Neural cell (in vitro differentiated cells): ENCODE measurements at regions not wholly inside any gene's neighbourhood (a gene's known extent, or its start where the extent isn't known, plus 50 kb on each side); places are given as distances from the start of the nearest gene placed in this dataset.

ENCODE experiments used
- H2AFZ ChIP-seq: fragments of 200-600, 300-800 bp; sonication (generic), shearing (Covaris generic); 2 replicates; pipeline ENCODE4 v1.6.0; 2014; ENCODE audit warnings: low read depth, mild to moderate bottlenecking, antibody characterized with exemption, low read length, moderate library complexity
- H3F3A ChIP-seq: fragments of 200-600 bp; shearing (Covaris generic); 2 replicates; pipeline ENCODE4 v1.6.1; 2016; ENCODE audit warnings: mild to moderate bottlenecking, moderate library complexity, mixed read lengths, antibody characterized with exemption, low read length; ENCODE audit not compliant: insufficient read depth, poor library complexity, severe bottlenecking
- H3K27ac ChIP-seq: fragments of 200-600, 300-800 bp; sonication (generic), shearing (Covaris generic); 2 replicates; pipeline ENCODE4 v1.5.1; 2014; ENCODE audit warnings: mild to moderate bottlenecking, low read length, moderate library complexity
- H3K27me3 ChIP-seq: fragments of 300-800, 200-600 bp; sonication (generic), shearing (Covaris generic); 2 replicates; pipeline ENCODE4 v1.6.0; 2014; ENCODE audit warnings: mild to moderate bottlenecking, low read depth, low read length, moderate library complexity; ENCODE audit not compliant: insufficient read depth
- H3K36me3 ChIP-seq: fragments of 300-800, 200-600 bp; sonication (generic), shearing (Covaris generic); 2 replicates; pipeline ENCODE4 v1.5.1; 2014; ENCODE audit warnings: mild to moderate bottlenecking, antibody characterized with exemption, low read length, moderate library complexity; ENCODE audit not compliant: insufficient read depth
- H3K4me2 ChIP-seq: fragments of 300-800, 200-600 bp; sonication (generic), shearing (Covaris generic); 2 replicates; pipeline ENCODE4 v1.6.0; 2014; ENCODE audit warnings: mild to moderate bottlenecking, low read length
- H3K4me3 ChIP-seq: fragments of 300-800, 200-600 bp; sonication (generic), shearing (Covaris generic); 2 replicates; pipeline ENCODE4 v1.5.1; 2014; ENCODE audit warnings: mild to moderate bottlenecking, low read length, moderate library complexity
- H3K79me2 ChIP-seq: fragments of 200-600 bp; shearing (Covaris generic); replicated peaks from 2 replicates; pipeline ENCODE4 v1.6.0; 2014; ENCODE audit warnings: mild to moderate bottlenecking, low read length, moderate library complexity; ENCODE audit not compliant: insufficient read depth
- H3K9ac ChIP-seq: fragments of 300-800, 200-600 bp; sonication (generic), shearing (Covaris generic); 2 replicates; pipeline ENCODE4 v1.6.1; 2016; ENCODE audit warnings: mild to moderate bottlenecking, low read length, mixed read lengths
- H3K9me2 ChIP-seq: fragments of 200-600 bp; shearing (Covaris generic); 2 replicates; pipeline ENCODE4 v1.6.1; 2016; ENCODE audit warnings: mild to moderate bottlenecking, low read length, mixed read lengths; ENCODE audit not compliant: insufficient read depth
- H3K9me3 ChIP-seq: fragments of 200-600, 300-800 bp; sonication (generic), shearing (Covaris generic); 2 replicates; pipeline ENCODE4 v1.6.1; 2016; ENCODE audit warnings: mild to moderate bottlenecking, mixed run types, low read length, moderate library complexity, mixed read lengths
- H4K20me1 ChIP-seq: fragments of 200-600 bp; shearing (Covaris generic); 2 replicates; pipeline ENCODE4 v1.6.1; 2016; ENCODE audit warnings: mild to moderate bottlenecking, mixed run types; ENCODE audit not compliant: insufficient read depth
- EP300 ChIP-seq: fragments of 450-650 bp; conservative IDR thresholded peaks from 2 replicates; pipeline ENCODE4 v1.6.1; 2014; ENCODE audit warnings: antibody characterized with exemption, mild to moderate bottlenecking, moderate library complexity; ENCODE audit not compliant: poor library complexity, severe bottlenecking
- EZH2 ChIP-seq: fragments of 200-600, 300-800 bp; shearing (Covaris generic), sonication (generic); IDR thresholded peaks from 2 replicates; pipeline ENCODE4 v1.6.1; 2014; ENCODE audit warnings: antibody characterized with exemption, low read length, borderline replicate concordance, mild to moderate bottlenecking; ENCODE audit not compliant: insufficient read depth, poor library complexity, severe bottlenecking
- MXI1 ChIP-seq: fragments of 450-650 bp; conservative IDR thresholded peaks from 2 replicates; pipeline ENCODE4 v1.6.1; 2014; ENCODE audit warnings: antibody characterized with exemption, mild to moderate bottlenecking; ENCODE audit not compliant: poor library complexity, severe bottlenecking
- POLR2AphosphoS5 ChIP-seq: IDR thresholded peaks from 2 replicates; pipeline ENCODE4 v1.6.1; 2012
- RAD21 ChIP-seq: fragments of 450-650 bp; conservative IDR thresholded peaks from 2 replicates; pipeline ENCODE4 v1.6.1; 2014; ENCODE audit warnings: antibody characterized with exemption, mild to moderate bottlenecking, moderate library complexity
- SMC3 ChIP-seq: fragments of 450-650 bp; conservative IDR thresholded peaks from 2 replicates; pipeline ENCODE4 v1.6.1; 2014; ENCODE audit warnings: antibody characterized with exemption, mild to moderate bottlenecking, moderate library complexity; ENCODE audit not compliant: poor library complexity
- TAF1 ChIP-seq: IDR thresholded peaks from 2 replicates; pipeline ENCODE4 v1.6.1; 2012; ENCODE audit warnings: low read depth
- TF ChIP-seq, protein P1 (sequence below): fragments of 450-650 bp; IDR thresholded peaks from 2 replicates; pipeline ENCODE4 v1.5.1; 2014; ENCODE audit warnings: antibody characterized with exemption, mild to moderate bottlenecking, moderate library complexity; ENCODE audit not compliant: poor library complexity, severe bottlenecking
- TF ChIP-seq, protein P2 (sequence below): IDR thresholded peaks from 2 replicates; pipeline ENCODE4 v1.6.1; 2012; ENCODE audit warnings: borderline replicate concordance

DNA sequence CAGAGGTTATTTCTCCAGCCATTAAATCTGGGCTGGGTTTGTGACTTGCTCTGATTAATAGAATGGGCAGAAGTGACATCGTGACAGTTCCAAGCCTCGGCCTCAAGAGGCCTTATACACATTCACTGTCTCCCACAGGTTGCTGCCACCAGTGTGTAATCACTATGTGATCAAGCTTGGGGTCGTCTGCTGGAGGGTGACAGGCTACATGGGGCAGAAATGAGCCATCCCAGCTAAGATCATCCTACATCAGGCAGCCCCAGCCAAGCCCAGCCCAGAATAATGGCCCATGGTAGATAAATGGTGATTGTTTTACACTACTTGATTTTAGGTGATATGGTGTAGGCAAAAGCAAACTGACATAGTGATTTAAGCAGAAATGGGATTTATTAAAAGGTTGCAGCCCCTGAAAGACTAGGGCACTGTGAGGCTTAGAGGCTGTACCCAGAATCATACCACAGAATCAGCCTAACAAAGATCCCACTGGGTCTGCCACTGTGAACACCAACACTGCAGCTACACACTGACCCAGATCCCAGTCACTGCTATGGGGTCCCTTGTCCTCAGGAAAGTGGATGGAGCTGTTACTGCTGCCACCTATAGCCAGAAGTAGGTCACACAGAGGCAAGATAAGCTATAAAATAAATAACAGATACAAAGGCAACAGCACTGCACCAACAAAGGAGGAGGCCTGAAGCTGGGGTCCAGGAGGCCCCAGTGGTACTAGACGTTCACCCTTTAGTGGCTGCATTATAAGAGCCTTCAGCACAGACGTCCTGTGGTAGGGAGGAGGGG, 159.6 kb upstream of the RBPJ start:
- Histone ChIP-seq H3K27me3 (no peaks in the 10 kb centered on the region), H3K9me2 (no peaks in the 10 kb centered on the region), H3K9me3 (no peaks in the 10 kb centered on the region), H3F3A (no peaks in the 10 kb centered on the region), H3K4me2 (no peak overlapping the region), H3K36me3 (no peaks in the 10 kb centered on the region), H3K9ac (no peak overlapping the region), H3K27ac (no peak overlapping the region), H2AFZ (no peak overlapping the region), H3K4me3 (no peak overlapping the region), H4K20me1 (no peaks in the 10 kb centered on the region), H3K79me2 (no peaks in the 10 kb centered on the region)
- TF ChIP-seq SMC3, result no peak
- TF ChIP-seq, protein P1, sequence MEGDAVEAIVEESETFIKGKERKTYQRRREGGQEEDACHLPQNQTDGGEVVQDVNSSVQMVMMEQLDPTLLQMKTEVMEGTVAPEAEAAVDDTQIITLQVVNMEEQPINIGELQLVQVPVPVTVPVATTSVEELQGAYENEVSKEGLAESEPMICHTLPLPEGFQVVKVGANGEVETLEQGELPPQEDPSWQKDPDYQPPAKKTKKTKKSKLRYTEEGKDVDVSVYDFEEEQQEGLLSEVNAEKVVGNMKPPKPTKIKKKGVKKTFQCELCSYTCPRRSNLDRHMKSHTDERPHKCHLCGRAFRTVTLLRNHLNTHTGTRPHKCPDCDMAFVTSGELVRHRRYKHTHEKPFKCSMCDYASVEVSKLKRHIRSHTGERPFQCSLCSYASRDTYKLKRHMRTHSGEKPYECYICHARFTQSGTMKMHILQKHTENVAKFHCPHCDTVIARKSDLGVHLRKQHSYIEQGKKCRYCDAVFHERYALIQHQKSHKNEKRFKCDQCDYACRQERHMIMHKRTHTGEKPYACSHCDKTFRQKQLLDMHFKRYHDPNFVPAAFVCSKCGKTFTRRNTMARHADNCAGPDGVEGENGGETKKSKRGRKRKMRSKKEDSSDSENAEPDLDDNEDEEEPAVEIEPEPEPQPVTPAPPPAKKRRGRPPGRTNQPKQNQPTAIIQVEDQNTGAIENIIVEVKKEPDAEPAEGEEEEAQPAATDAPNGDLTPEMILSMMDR, result peak; percentile 38
- TF ChIP-seq, protein P2, sequence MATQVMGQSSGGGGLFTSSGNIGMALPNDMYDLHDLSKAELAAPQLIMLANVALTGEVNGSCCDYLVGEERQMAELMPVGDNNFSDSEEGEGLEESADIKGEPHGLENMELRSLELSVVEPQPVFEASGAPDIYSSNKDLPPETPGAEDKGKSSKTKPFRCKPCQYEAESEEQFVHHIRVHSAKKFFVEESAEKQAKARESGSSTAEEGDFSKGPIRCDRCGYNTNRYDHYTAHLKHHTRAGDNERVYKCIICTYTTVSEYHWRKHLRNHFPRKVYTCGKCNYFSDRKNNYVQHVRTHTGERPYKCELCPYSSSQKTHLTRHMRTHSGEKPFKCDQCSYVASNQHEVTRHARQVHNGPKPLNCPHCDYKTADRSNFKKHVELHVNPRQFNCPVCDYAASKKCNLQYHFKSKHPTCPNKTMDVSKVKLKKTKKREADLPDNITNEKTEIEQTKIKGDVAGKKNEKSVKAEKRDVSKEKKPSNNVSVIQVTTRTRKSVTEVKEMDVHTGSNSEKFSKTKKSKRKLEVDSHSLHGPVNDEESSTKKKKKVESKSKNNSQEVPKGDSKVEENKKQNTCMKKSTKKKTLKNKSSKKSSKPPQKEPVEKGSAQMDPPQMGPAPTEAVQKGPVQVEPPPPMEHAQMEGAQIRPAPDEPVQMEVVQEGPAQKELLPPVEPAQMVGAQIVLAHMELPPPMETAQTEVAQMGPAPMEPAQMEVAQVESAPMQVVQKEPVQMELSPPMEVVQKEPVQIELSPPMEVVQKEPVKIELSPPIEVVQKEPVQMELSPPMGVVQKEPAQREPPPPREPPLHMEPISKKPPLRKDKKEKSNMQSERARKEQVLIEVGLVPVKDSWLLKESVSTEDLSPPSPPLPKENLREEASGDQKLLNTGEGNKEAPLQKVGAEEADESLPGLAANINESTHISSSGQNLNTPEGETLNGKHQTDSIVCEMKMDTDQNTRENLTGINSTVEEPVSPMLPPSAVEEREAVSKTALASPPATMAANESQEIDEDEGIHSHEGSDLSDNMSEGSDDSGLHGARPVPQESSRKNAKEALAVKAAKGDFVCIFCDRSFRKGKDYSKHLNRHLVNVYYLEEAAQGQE, result no peak
- TF ChIP-seq RAD21, result peak; percentile 23

DNA sequence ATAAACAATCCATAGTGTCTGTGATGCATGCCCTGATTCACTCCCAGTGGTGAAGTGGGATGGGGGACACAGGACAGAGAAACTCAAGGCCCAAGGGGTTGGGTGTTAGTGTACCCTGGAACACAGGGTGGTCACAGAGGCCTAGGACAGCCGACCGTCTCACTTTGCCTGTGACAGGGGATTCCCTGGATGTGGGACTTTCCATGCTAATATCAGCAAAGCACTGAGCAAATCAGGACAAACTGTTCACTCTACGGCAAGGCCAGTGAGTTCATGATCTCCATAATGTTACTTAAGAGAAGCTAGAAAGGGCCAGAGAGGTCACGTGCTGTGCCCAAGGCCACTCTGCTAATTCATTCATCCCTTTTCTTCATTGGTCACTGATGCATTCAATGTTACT, 158.7 kb upstream of the RBPJ start:
- Histone ChIP-seq H3K9me3 (no peaks in the 10 kb centered on the region), H3K79me2 (no peaks in the 10 kb centered on the region), H3K36me3 (no peaks in the 10 kb centered on the region), H3K9me2 (no peaks in the 10 kb centered on the region), H2AFZ (no peak overlapping the region), H3K4me3 (no peak overlapping the region), H3K9ac (no peak overlapping the region), H3K27me3 (no peaks in the 10 kb centered on the region), H3K4me2 (no peak overlapping the region), H3F3A (no peaks in the 10 kb centered on the region), H3K27ac (no peak overlapping the region), H4K20me1 (no peaks in the 10 kb centered on the region)
- TF ChIP-seq SMC3, result no peak
- no peak for TF ChIP-seq POLR2AphosphoS5
- TF ChIP-seq, protein P1, result no peak
- TF ChIP-seq EZH2, result no peak
- TF ChIP-seq EP300, result no peak
- no peak for TF ChIP-seq TAF1
- TF ChIP-seq MXI1, result no peak
